ENCODE measurements at regions not wholly inside any gene's neighbourhood (a gene's known extent, or its start where the extent isn't known, plus 50 kb on each side); places are given as distances from the start of the nearest gene placed in this dataset.

DNA sequence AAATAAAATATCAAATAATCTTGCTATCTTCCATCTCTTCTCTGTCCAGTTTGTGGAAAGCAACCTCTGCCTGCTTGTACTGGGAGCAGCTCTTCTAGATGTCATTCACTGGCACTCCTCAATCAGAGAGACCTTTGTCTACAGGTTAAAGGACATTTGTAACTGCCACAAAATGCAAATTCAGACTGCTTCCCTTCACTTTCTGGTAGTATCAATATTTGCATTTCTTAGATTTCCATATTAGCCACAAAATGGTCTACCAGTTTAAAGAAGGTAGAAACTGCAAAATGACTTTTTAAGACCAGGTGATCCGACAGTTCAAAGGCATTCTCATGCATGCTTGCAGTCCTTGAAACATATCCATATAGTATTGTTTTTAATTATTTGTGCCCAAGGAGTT lies 51.7 kb upstream of the RCN1 start:
- no peak for DNase-seq (ENCODE audit: low read depth)
- TF ChIP-seq, protein P1, sequence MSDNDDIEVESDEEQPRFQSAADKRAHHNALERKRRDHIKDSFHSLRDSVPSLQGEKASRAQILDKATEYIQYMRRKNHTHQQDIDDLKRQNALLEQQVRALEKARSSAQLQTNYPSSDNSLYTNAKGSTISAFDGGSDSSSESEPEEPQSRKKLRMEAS (IDR thresholded peaks at IDR 0.05; ENCODE audit: low read depth, low read length), result no peak
- TF ChIP-seq CTCF (IDR thresholded peaks at IDR 0.05; ENCODE audit: low read depth, low read length), result no peak
- TF ChIP-seq POLR2A (IDR thresholded peaks at IDR 0.05; ENCODE audit: extremely low read depth, insufficient read length), result no peak
- TF ChIP-seq MYC (IDR thresholded peaks at IDR 0.05; ENCODE audit: low read depth, low read length), result no peak
- no peak overlapping the region for H3K4me3 ChIP-seq (ENCODE audit: low read depth, low read length)

- no peak for DNase-seq (ENCODE audit: low read depth)
- no peak overlapping the region for H3K4me3 ChIP-seq (ENCODE audit: low read depth, low read length)
- no peak for TF ChIP-seq MYC (IDR thresholded peaks at IDR 0.05; ENCODE audit: low read depth, low read length)
- TF ChIP-seq POLR2A (IDR thresholded peaks at IDR 0.05; ENCODE audit: extremely low read depth, insufficient read length), result no peak
- no peak for TF ChIP-seq CTCF (IDR thresholded peaks at IDR 0.05; ENCODE audit: low read depth, low read length)
- TF ChIP-seq, protein P1 (IDR thresholded peaks at IDR 0.05; ENCODE audit: low read depth, low read length), result no peak
Observed at GRCh38 chr11:32034680-32035079, 56.2 kb upstream of the RCN1 start.

- TF ChIP-seq MYC (IDR thresholded peaks at IDR 0.05; ENCODE audit: low read depth, low read length) (no peak), POLR2A (IDR thresholded peaks at IDR 0.05; ENCODE audit: extremely low read depth, insufficient read length) (no peak), CTCF (IDR thresholded peaks at IDR 0.05; ENCODE audit: low read depth, low read length) (no peak)
- TF ChIP-seq, protein P1 (IDR thresholded peaks at IDR 0.05; ENCODE audit: low read depth, low read length), result no peak
Observed at GRCh38 chr11:32034149-32034548, 56.7 kb upstream of the RCN1 start.

DNA sequence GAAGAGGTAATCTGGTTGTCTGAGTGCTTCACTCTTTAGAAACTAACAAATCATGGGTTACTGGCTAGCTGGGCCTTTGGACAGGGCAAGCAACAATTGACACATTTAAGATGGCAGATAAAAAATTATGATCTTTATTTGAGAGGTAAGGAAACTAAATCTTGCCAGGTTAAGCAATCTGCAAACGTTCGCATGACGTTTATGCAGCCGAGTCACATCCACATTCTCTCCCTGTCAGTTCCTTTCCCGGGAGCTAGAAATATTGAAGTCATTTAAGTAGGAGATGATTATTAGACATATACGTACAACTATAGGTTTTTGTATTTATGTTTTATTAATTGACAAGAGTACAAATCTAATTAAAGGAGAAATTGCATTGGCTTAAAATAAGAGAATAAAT lies 57.4 kb upstream of the RCN1 start:
- DNase-seq (ENCODE audit: low read depth), result no peak
- no peak overlapping the region for H3K4me3 ChIP-seq (ENCODE audit: low read depth, low read length)
- TF ChIP-seq, protein P1 (IDR thresholded peaks at IDR 0.05; ENCODE audit: low read depth, low read length), result no peak
- TF ChIP-seq POLR2A (IDR thresholded peaks at IDR 0.05; ENCODE audit: extremely low read depth, insufficient read length), result no peak
- no peak for TF ChIP-seq CTCF (IDR thresholded peaks at IDR 0.05; ENCODE audit: low read depth, low read length)
- no peak for TF ChIP-seq MYC (IDR thresholded peaks at IDR 0.05; ENCODE audit: low read depth, low read length)

More at GRCh38 chr11:32034149-32034548, 56.7 kb upstream of the RCN1 start:
- DNase-seq (ENCODE audit: low read depth), result peak; percentile 4
- H3K4me3 ChIP-seq (ENCODE audit: low read depth, low read length), result no peak overlapping the region

DNA sequence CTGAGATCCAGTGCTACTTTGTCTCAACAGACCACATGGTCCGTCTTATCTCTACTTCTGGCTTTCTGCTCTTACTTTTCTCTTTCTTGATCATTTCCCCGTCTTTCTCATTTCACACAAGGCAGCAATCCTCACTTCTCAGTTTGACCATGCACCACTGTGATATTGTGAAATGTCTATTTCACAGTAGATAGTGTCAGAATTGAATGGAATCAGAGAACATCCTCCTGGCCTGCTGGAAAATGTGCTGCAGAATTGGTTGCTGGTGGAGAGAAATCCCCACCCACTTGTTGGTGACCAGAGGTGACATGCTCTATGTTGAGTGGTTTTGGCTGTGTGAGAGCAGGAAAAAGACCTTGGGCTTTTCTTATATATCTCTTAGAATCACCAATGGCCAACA lies 57.8 kb upstream of the RCN1 start:
- H3K4me3 ChIP-seq (ENCODE audit: low read depth, low read length), result no peak overlapping the region
- no peak for DNase-seq (ENCODE audit: low read depth)
- TF ChIP-seq CTCF (IDR thresholded peaks at IDR 0.05; ENCODE audit: low read depth, low read length), result no peak
- no peak for TF ChIP-seq POLR2A (IDR thresholded peaks at IDR 0.05; ENCODE audit: extremely low read depth, insufficient read length)
- TF ChIP-seq, protein P1 (IDR thresholded peaks at IDR 0.05; ENCODE audit: low read depth, low read length), result no peak
- no peak for TF ChIP-seq MYC (IDR thresholded peaks at IDR 0.05; ENCODE audit: low read depth, low read length)

DNA sequence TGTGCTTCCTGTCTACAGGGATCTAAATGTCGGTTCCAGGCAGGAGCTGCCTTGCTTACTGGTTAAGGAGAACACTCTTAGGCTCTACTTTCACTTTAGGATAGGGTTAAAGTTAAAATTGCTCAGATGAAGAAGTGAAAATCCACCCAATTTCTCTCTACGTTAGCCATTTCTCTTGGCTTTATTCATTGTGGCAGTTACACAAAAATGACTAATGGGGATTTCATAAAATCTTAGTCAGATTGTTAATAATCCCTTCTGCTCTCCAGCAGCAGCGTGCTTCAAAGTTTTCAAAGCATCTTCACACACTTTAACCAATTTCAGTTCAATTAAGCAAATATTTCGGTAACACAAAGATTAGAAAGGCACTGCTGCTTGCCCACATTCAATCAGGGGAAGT lies 58.4 kb upstream of the RCN1 start:
- H3K4me3 ChIP-seq (ENCODE audit: low read depth, low read length), result no peak overlapping the region
- DNase-seq (ENCODE audit: low read depth), result no peak
- TF ChIP-seq POLR2A (IDR thresholded peaks at IDR 0.05; ENCODE audit: extremely low read depth, insufficient read length) (no peak), MYC (IDR thresholded peaks at IDR 0.05; ENCODE audit: low read depth, low read length) (no peak), CTCF (IDR thresholded peaks at IDR 0.05; ENCODE audit: low read depth, low read length) (no peak)
- TF ChIP-seq, protein P1 (IDR thresholded peaks at IDR 0.05; ENCODE audit: low read depth, low read length), result no peak

Measured in NB4 (cell line).